ENCODE measurements at regions not wholly inside any gene's neighbourhood (a gene's known extent, or its start where the extent isn't known, plus 50 kb on each side); places are given as distances from the start of the nearest gene placed in this dataset.

GRCh38 chr12:19844224-19844623, 404.9 kb downstream of the AEBP2 start:
- H3K4me1 Mint-ChIP-seq = peaks cover 6% of the 10 kb centered on the region
- TF ChIP-seq CTCF (IDR thresholded peaks at IDR 0.05) = no peak
- H3K27me3 Mint-ChIP-seq (ENCODE audit: low read depth in 3 of 3) = peaks cover 0 to 2% (median 0%) of the 10 kb centered on the region in 3 donors
- no CpG with 5 or more reads among the region's 1 CpG for WGBS (ENCODE audit: insufficient coverage)
- H3K9me3 Mint-ChIP-seq = peaks cover 0 to 3% (median 0%) of the 10 kb centered on the region in 7 donors
- Histone ChIP-seq H2AFZ (ENCODE audit: insufficient read depth, low read depth, low read length, poor library complexity, severe bottlenecking) (no peak overlapping the region), H3K79me2 (ENCODE audit: insufficient read depth, low read length) (no peaks in the 10 kb centered on the region), H3K27ac (ENCODE audit: low read depth in 1 of 2, low read length in 2 of 2) (no peak overlapping the region), H3K4me3 (replicated peaks in 1 of 3; ENCODE audit: low read depth in 2 of 3, low read length in 3 of 3) (no peak overlapping the region), H3K4me1 (ENCODE audit: control insufficient read depth in 1 of 2, insufficient read depth in 2 of 2, low read length in 2 of 2) (no peaks in the 10 kb centered on the region), H4K20me1 (ENCODE audit: insufficient read depth, low read length) (no peaks in the 10 kb centered on the region), H3K9me3 (replicated peaks in 1 of 2; ENCODE audit: control insufficient read depth in 1 of 2, insufficient read depth in 1 of 2, low read length in 2 of 2) (no peaks in the 10 kb centered on the region), H3K27me3 (ENCODE audit: control insufficient read depth in 2 of 2, insufficient read depth in 2 of 2, low read length in 2 of 2) (no peaks in the 10 kb centered on the region), H3K9ac (ENCODE audit: insufficient read depth, low read length, poor library complexity, severe bottlenecking) (no peak overlapping the region), H3K4me2 (replicated peaks; ENCODE audit: extremely low read depth, low read length, poor library complexity, severe bottlenecking) (no peak overlapping the region), H3K36me3 (replicated peaks in 1 of 2; ENCODE audit: control insufficient read depth in 1 of 2, insufficient read depth in 2 of 2, low read length in 2 of 2) (no peaks in the 10 kb centered on the region)
- H3K4me3 Mint-ChIP-seq = no peak overlapping the region
- DNase-seq = no peak
- no peaks in the 10 kb centered on the region for H3K36me3 Mint-ChIP-seq
- intact Hi-C loops (cut with micrococcal nuclease) = no loop called here
- no peak overlapping the region for H3K27ac Mint-ChIP-seq

- no peaks in the 10 kb centered on the region for H3K9me3 ChIP-seq (replicated peaks in 1 of 2; ENCODE audit: control insufficient read depth in 1 of 2, insufficient read depth in 1 of 2, low read length in 2 of 2)
- H3K4me1 ChIP-seq (ENCODE audit: control insufficient read depth in 1 of 2, insufficient read depth in 2 of 2, low read length in 2 of 2) = no peaks in the 10 kb centered on the region
- H3K36me3 ChIP-seq (replicated peaks in 1 of 2; ENCODE audit: control insufficient read depth in 1 of 2, insufficient read depth in 2 of 2, low read length in 2 of 2) = no peaks in the 10 kb centered on the region
- no peak overlapping the region for H3K4me3 Mint-ChIP-seq
- no peak overlapping the region for H3K9ac ChIP-seq (ENCODE audit: insufficient read depth, low read length, poor library complexity, severe bottlenecking)
- H4K20me1 ChIP-seq (ENCODE audit: insufficient read depth, low read length) = no peaks in the 10 kb centered on the region
- WGBS (ENCODE audit: insufficient coverage) = no CpG with 5 or more reads among the region's 3 CpGs
- no peaks in the 10 kb centered on the region for H3K36me3 Mint-ChIP-seq
- intact Hi-C loops (cut with micrococcal nuclease) = no loop called here
- peaks cover 6% of the 10 kb centered on the region for H3K4me1 Mint-ChIP-seq
- DNase-seq = no peak
- H3K27me3 Mint-ChIP-seq (ENCODE audit: low read depth in 3 of 3) = no peaks in the 10 kb centered on the region
- TF ChIP-seq CTCF (IDR thresholded peaks at IDR 0.05) = no peak
- H3K79me2 ChIP-seq (ENCODE audit: insufficient read depth, low read length) = no peaks in the 10 kb centered on the region
- H2AFZ ChIP-seq (ENCODE audit: insufficient read depth, low read depth, low read length, poor library complexity, severe bottlenecking) = no peak overlapping the region
- H3K27me3 ChIP-seq (ENCODE audit: control insufficient read depth in 2 of 2, insufficient read depth in 2 of 2, low read length in 2 of 2) = no peaks in the 10 kb centered on the region
- H3K9me3 Mint-ChIP-seq = peaks cover 1 to 8% (median 5%) of the 10 kb centered on the region in 7 donors
- H3K27ac ChIP-seq (ENCODE audit: low read depth in 1 of 2, low read length in 2 of 2) = no peak overlapping the region
- H3K4me2 ChIP-seq (replicated peaks; ENCODE audit: extremely low read depth, low read length, poor library complexity, severe bottlenecking) = no peak overlapping the region
- H3K27ac Mint-ChIP-seq = no peak overlapping the region
- H3K4me3 ChIP-seq (replicated peaks in 1 of 3; ENCODE audit: low read depth in 2 of 3, low read length in 3 of 3) = no peak overlapping the region
Measured at GRCh38 chr12:19846574-19846973, 407.3 kb downstream of the AEBP2 start.
